H1 (cell line): ENCODE measurements at regions not wholly inside any gene's neighbourhood (a gene's known extent, or its start where the extent isn't known, plus 50 kb on each side); places are given as distances from the start of the nearest gene placed in this dataset.

Source experiments
- CBX8 ChIP-seq: fragments of 300-800, 300-1000 bp; sonication (generic); IDR thresholded peaks from 2 replicates; pipeline ENCODE4 v1.7.1; 2016; ENCODE audit warnings: low read depth, low read length, borderline replicate concordance
- CREB1 ChIP-seq: IDR thresholded peaks from 2 replicates; pipeline ENCODE4 v1.6.1; 2012; ENCODE audit warnings: inconsistent platforms
- RFX5 ChIP-seq: IDR thresholded peaks from 2 replicates; pipeline ENCODE4 v1.6.1; 2011; ENCODE audit warnings: low read depth, low read length, improper control_type of control experiment, borderline replicate concordance
- SAP30 ChIP-seq: fragments of 300-600 bp; sonication (generic); IDR thresholded peaks from 2 replicates; pipeline ENCODE4 v1.7.1; 2012; ENCODE audit warnings: low read length, moderate library complexity, mild to moderate bottlenecking, inconsistent platforms; ENCODE audit not compliant: insufficient read depth, insufficient replicate concordance
- SP2 ChIP-seq: IDR thresholded peaks from 2 replicates; pipeline ENCODE4 v1.6.1; 2012; ENCODE audit warnings: mild to moderate bottlenecking, low read length, inconsistent platforms

- no peak for TF ChIP-seq SAP30
- TF ChIP-seq CREB1: no peak
- no peak for TF ChIP-seq RFX5
- no peak for TF ChIP-seq CBX8
- TF ChIP-seq SP2: no peak
Observed at GRCh38 chr4:36471903-36472302, 190.5 kb downstream of the DTHD1 start (continued).
